Liver (tissue), 8 donors: ENCODE measurements at regions not wholly inside any gene's neighbourhood (a gene's known extent, or its start where the extent isn't known, plus 50 kb on each side); places are given as distances from the start of the nearest gene placed in this dataset.
A peak's percentile ranks its signal among the peaks of the same experiment; 100 is the strongest.

ENCODE experiments used
- DNase-seq: peaks from one replicate; pipeline ENCODE4 v3.0.0-alpha.2; 2017; ENCODE audit warnings: low spot score
- H3K27ac ChIP-seq, 2 donors: one replicate each; pipeline ENCODE4 v1.7.0; 2013; ENCODE audit warnings: inconsistent platforms in 2 of 2, low read length in 2 of 2, control low read depth in 1 of 2, low read depth in 1 of 2, mild to moderate bottlenecking in 1 of 2
- H3K27me3 ChIP-seq, 4 donors: one replicate each; pipeline versions ENCODE4 v1.6.1 to v1.7.0; 2013; ENCODE audit warnings: low read length in 3 of 4, inconsistent platforms in 1 of 4, mild to moderate bottlenecking in 1 of 4, moderate library complexity in 1 of 4; ENCODE audit not compliant: control insufficient read depth in 4 of 4, insufficient read depth in 4 of 4
- H3K36me3 ChIP-seq, 4 donors: one replicate each; pipeline versions ENCODE4 v1.6.1 to v1.7.0; 2013; ENCODE audit warnings: low read length in 3 of 4, mild to moderate bottlenecking in 3 of 4, low read depth in 1 of 4, moderate library complexity in 1 of 4; ENCODE audit not compliant: control insufficient read depth in 4 of 4, insufficient read depth in 3 of 4
- H3K4me1 ChIP-seq, 4 donors: one replicate each; pipeline versions ENCODE4 v1.6.1 to v1.7.0; 2013; ENCODE audit warnings: low read length in 3 of 4, mild to moderate bottlenecking in 3 of 4, moderate library complexity in 1 of 4; ENCODE audit not compliant: control insufficient read depth in 4 of 4, insufficient read depth in 4 of 4
- H3K4me3 ChIP-seq, 3 donors: one replicate each; pipeline versions ENCODE4 v1.6.1 to v1.7.0; 2013; ENCODE audit warnings: low read length in 3 of 3, control low read depth in 1 of 3, low read depth in 1 of 3, mild to moderate bottlenecking in 1 of 3
- H3K9ac ChIP-seq, 2 donors: one replicate each; pipeline ENCODE4 v1.7.0; 2013; ENCODE audit warnings: low read length in 2 of 2, mild to moderate bottlenecking in 2 of 2, moderate library complexity in 2 of 2, control low read depth in 1 of 2, low read depth in 1 of 2
- H3K9me3 ChIP-seq, 4 donors: one replicate each; pipeline versions ENCODE4 v1.6.1 to v1.7.0; 2013; ENCODE audit warnings: low read length in 3 of 4; ENCODE audit not compliant: control insufficient read depth in 4 of 4
- EGR1 ChIP-seq, 2 donors: IDR thresholded peaks; 2 replicates each; pipeline ENCODE4 v1.6.1; 2016 to 2018; ENCODE audit warnings: antibody characterized with exemption in 2 of 2, low read depth in 2 of 2
- FOXA1 ChIP-seq: IDR thresholded peaks from 2 replicates; pipeline ENCODE4 v1.6.1; 2016; ENCODE audit warnings: antibody characterized with exemption
- FOXA2 ChIP-seq: IDR thresholded peaks from 2 replicates; pipeline ENCODE4 v1.6.1; 2016; ENCODE audit warnings: antibody characterized with exemption
- GABPA ChIP-seq, 2 donors: IDR thresholded peaks in 1 of 2; conservative IDR thresholded peaks in 1 of 2; 2 replicates each; pipeline ENCODE4 v1.6.1; 2016; ENCODE audit warnings: antibody characterized with exemption in 2 of 2, mild to moderate bottlenecking in 1 of 2, moderate library complexity in 1 of 2
- HNF4A ChIP-seq, 2 donors: conservative IDR thresholded peaks; 2 replicates each; pipeline ENCODE4 v1.6.1; 2016; ENCODE audit warnings: antibody characterized with exemption in 2 of 2, mild to moderate bottlenecking in 2 of 2
- HNF4G ChIP-seq: IDR thresholded peaks from 2 replicates; pipeline ENCODE4 v1.6.1; 2016; ENCODE audit warnings: antibody characterized with exemption
- JUND ChIP-seq, 2 donors: IDR thresholded peaks; 2 replicates each; pipeline ENCODE4 v1.6.1; 2016; ENCODE audit warnings: antibody characterized with exemption in 2 of 2
- NR2F2 ChIP-seq: IDR thresholded peaks from 2 replicates; pipeline ENCODE4 v1.6.1; 2016; ENCODE audit warnings: antibody characterized with exemption
- RAD21 ChIP-seq, 2 donors: IDR thresholded peaks; 2 replicates each; pipeline ENCODE4 v1.6.1; 2016; ENCODE audit warnings: antibody characterized with exemption in 2 of 2, mild to moderate bottlenecking in 2 of 2
- RXRA ChIP-seq, 2 donors: IDR thresholded peaks; 2 replicates each; pipeline ENCODE4 v1.6.1; 2017 to 2018; ENCODE audit warnings: antibody characterized with exemption in 2 of 2, mild to moderate bottlenecking in 1 of 2
- SP1 ChIP-seq: IDR thresholded peaks from 2 replicates; pipeline ENCODE4 v1.6.1; 2018; ENCODE audit warnings: antibody characterized with exemption, mild to moderate bottlenecking
- TAF1 ChIP-seq: conservative IDR thresholded peaks from 2 replicates; pipeline ENCODE4 v1.6.1; 2016; ENCODE audit warnings: antibody characterized with exemption, mild to moderate bottlenecking
- WGBS: extraction: QIAGEN DNeasy Blood & Tissue Kit; methylation state at CpG from one replicate; pipeline ENCODE4 v1.1.7; 2013; 5-methylcytosine and 5-hydroxymethylcytosine counted together
- TF ChIP-seq, protein P1 (sequence below): IDR thresholded peaks from 2 replicates; pipeline ENCODE4 v1.6.1; 2016; ENCODE audit warnings: antibody characterized with exemption
- TF ChIP-seq, protein P2 (sequence below): IDR thresholded peaks from 2 replicates; pipeline ENCODE4 v1.6.1; 2016; ENCODE audit warnings: antibody characterized with exemption
- TF ChIP-seq, protein P3 (sequence below): fragments of 150-350 bp; IDR thresholded peaks from 2 replicates; pipeline ENCODE4 v1.5.1; 2017; ENCODE audit warnings: improper control_type of control experiment, low read depth, low read length; ENCODE audit not compliant: missing input control
- TF ChIP-seq, protein P4 (sequence below): IDR thresholded peaks from 2 replicates; pipeline ENCODE4 v1.6.1; 2016; ENCODE audit warnings: antibody characterized with exemption, mild to moderate bottlenecking
- donor health status: healthy.
- donor health status: healthy.
- donor health status: healthy.
- donor health status: healthy.
- donor health status: healthy.

DNA sequence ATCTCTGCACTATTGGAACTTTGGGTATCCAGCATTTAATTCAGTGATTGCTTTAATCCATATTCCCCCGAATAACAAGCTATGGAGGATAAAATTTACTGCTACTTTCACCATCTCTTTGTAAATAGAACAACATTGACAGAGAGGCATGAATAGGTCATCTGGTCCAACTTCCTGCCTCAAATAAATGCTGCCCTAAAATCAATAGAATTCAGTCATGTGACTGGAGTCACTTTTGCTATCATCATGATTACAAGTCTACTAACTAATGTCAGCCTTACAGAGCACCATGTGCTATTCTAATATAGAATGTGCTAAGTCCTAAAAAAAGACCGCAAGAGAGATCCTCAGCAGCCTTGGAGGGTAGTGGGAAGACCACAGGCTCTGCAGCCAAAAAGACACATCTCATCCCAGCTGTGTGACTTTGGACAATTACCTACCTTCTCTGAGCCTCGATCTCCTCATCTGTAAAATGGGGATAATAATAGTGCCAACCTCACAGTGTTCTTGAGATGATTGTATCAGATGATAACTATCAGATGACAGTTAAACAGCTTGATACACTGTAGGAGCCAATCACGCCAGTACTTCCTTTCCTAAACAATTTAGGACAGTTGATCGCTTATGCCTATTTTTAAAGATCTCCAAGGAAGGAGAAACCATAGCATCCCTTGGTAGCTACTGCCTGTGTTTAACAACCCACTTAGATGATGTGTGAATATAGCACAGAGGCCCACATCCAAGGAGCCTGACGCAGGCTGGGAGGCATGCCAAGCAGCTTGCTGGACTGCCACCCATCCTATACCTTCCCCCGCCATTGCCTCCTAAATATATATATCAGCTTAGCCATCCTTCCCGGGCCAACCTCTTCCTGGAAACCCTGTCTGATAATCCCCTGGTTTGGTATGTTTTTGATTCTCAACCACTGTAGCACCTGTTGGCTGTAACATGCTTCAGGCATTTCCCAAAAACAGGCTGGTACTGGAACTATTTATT lies 77.3 kb upstream of the PHF21A start:
- Histone ChIP-seq H3K9ac (no peak overlapping the region), H3K4me1 (no peaks in the 10 kb centered on the region), H3K36me3 (no peaks in the 10 kb centered on the region), H3K4me3 (no peak overlapping the region), H3K27me3 (no peaks in the 10 kb centered on the region), H3K27ac (no peak overlapping the region), H3K9me3 (no peaks in the 10 kb centered on the region)
- TF ChIP-seq FOXA1 (no peak), RAD21 (IDR thresholded peaks at IDR 0.05) (no peak), HNF4A (conservative IDR thresholded peaks at IDR 0.05) (peak in 1 of 2 donors; percentile 29), FOXA2 (peak; percentile 46)
- TF ChIP-seq, protein P1, sequence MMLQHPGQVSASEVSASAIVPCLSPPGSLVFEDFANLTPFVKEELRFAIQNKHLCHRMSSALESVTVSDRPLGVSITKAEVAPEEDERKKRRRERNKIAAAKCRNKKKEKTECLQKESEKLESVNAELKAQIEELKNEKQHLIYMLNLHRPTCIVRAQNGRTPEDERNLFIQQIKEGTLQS, result no peak
- TF ChIP-seq, protein P2, sequence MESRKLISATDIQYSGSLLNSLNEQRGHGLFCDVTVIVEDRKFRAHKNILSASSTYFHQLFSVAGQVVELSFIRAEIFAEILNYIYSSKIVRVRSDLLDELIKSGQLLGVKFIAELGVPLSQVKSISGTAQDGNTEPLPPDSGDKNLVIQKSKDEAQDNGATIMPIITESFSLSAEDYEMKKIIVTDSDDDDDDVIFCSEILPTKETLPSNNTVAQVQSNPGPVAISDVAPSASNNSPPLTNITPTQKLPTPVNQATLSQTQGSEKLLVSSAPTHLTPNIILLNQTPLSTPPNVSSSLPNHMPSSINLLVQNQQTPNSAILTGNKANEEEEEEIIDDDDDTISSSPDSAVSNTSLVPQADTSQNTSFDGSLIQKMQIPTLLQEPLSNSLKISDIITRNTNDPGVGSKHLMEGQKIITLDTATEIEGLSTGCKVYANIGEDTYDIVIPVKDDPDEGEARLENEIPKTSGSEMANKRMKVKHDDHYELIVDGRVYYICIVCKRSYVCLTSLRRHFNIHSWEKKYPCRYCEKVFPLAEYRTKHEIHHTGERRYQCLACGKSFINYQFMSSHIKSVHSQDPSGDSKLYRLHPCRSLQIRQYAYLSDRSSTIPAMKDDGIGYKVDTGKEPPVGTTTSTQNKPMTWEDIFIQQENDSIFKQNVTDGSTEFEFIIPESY, result no peak
- DNase-seq, result no peak
- 81% methylated on average over 8 of the region's 8 CpGs for WGBS

DNA sequence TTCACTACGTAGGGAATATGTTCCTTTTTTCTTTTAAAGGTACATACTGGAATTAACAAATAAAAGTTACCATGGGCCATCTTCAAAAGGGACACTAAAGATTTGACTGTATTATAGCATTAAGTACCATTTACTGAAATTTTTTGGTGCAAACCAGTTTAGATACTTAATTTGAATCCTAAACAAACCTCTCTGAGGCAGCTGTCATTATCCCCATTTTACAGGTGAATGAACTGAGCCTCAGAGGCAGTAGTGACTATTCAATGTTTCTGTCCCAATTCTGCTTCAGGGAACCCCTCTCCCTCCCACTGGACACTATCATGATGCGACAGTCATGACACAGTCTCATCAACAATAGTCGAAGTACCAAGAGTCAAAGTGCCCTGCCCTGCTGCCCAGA lies 76.2 kb upstream of the PHF21A start:
- H3K27ac ChIP-seq, result no peak overlapping the region
- no peaks in the 10 kb centered on the region for H3K27me3 ChIP-seq
- TF ChIP-seq TAF1, result no peak
- no peak for TF ChIP-seq RXRA (IDR thresholded peaks at IDR 0.05)
- TF ChIP-seq GABPA (IDR thresholded peaks at IDR 0.05 in 1 of 2, conservative IDR thresholded peaks at IDR 0.05 in 1 of 2), result no peak
- TF ChIP-seq NR2F2, result no peak
- DNase-seq, result no peak
- no peaks in the 10 kb centered on the region for H3K4me1 ChIP-seq
- no peaks in the 10 kb centered on the region for H3K36me3 ChIP-seq
- H3K9ac ChIP-seq, result no peak overlapping the region
- 82% methylated on average over 3 of the region's 3 CpGs for WGBS
- H3K4me3 ChIP-seq, result no peak overlapping the region
- no peaks in the 10 kb centered on the region for H3K9me3 ChIP-seq

DNA sequence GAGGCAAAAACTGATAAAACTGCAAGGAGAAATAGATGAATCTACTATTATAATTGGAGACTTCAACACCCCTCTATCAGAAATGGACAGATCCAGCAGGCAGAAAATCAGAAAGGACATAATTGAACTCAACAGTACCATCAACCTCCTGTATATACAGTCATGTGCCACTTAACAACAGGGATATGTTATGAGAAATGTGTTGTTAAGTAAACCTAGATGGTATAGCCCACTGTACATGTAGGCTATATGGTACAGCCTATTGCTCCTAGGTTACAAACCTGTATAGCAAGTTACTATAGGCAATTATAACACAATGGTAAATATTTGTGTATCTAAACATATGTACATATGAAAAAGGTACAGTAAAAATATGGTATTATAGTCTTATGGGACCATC lies 66.8 kb upstream of the PHF21A start:
- DNase-seq, result no peak
- Histone ChIP-seq H3K27me3 (peaks cover 0 to 16% (median 2%) of the 10 kb centered on the region in 4 donors), H3K9ac (no peak overlapping the region), H3K27ac (no peak overlapping the region), H3K9me3 (peaks cover 2 to 15% (median 5%) of the 10 kb centered on the region in 4 donors), H3K4me3 (no peak overlapping the region), H3K36me3 (no peaks in the 10 kb centered on the region), H3K4me1 (no peaks in the 10 kb centered on the region)
- no peak for TF ChIP-seq FOXA1
- TF ChIP-seq, protein P3, sequence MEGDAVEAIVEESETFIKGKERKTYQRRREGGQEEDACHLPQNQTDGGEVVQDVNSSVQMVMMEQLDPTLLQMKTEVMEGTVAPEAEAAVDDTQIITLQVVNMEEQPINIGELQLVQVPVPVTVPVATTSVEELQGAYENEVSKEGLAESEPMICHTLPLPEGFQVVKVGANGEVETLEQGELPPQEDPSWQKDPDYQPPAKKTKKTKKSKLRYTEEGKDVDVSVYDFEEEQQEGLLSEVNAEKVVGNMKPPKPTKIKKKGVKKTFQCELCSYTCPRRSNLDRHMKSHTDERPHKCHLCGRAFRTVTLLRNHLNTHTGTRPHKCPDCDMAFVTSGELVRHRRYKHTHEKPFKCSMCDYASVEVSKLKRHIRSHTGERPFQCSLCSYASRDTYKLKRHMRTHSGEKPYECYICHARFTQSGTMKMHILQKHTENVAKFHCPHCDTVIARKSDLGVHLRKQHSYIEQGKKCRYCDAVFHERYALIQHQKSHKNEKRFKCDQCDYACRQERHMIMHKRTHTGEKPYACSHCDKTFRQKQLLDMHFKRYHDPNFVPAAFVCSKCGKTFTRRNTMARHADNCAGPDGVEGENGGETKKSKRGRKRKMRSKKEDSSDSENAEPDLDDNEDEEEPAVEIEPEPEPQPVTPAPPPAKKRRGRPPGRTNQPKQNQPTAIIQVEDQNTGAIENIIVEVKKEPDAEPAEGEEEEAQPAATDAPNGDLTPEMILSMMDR, result no peak
- TF ChIP-seq NR2F2, result no peak
- TF ChIP-seq HNF4G, result no peak
- TF ChIP-seq, protein P4, sequence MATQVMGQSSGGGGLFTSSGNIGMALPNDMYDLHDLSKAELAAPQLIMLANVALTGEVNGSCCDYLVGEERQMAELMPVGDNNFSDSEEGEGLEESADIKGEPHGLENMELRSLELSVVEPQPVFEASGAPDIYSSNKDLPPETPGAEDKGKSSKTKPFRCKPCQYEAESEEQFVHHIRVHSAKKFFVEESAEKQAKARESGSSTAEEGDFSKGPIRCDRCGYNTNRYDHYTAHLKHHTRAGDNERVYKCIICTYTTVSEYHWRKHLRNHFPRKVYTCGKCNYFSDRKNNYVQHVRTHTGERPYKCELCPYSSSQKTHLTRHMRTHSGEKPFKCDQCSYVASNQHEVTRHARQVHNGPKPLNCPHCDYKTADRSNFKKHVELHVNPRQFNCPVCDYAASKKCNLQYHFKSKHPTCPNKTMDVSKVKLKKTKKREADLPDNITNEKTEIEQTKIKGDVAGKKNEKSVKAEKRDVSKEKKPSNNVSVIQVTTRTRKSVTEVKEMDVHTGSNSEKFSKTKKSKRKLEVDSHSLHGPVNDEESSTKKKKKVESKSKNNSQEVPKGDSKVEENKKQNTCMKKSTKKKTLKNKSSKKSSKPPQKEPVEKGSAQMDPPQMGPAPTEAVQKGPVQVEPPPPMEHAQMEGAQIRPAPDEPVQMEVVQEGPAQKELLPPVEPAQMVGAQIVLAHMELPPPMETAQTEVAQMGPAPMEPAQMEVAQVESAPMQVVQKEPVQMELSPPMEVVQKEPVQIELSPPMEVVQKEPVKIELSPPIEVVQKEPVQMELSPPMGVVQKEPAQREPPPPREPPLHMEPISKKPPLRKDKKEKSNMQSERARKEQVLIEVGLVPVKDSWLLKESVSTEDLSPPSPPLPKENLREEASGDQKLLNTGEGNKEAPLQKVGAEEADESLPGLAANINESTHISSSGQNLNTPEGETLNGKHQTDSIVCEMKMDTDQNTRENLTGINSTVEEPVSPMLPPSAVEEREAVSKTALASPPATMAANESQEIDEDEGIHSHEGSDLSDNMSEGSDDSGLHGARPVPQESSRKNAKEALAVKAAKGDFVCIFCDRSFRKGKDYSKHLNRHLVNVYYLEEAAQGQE, result no peak
- TF ChIP-seq EGR1 (IDR thresholded peaks at IDR 0.05; ENCODE audit: low read depth in 2 of 2), result no peak
- TF ChIP-seq GABPA (IDR thresholded peaks at IDR 0.05 in 1 of 2, conservative IDR thresholded peaks at IDR 0.05 in 1 of 2), result no peak
- TF ChIP-seq JUND (IDR thresholded peaks at IDR 0.05), result no peak
- TF ChIP-seq, protein P1, result no peak
- TF ChIP-seq SP1, result no peak
- no peak for TF ChIP-seq HNF4A (conservative IDR thresholded peaks at IDR 0.05)
